ENCODE measurements at regions not wholly inside any gene's neighbourhood (a gene's known extent, or its start where the extent isn't known, plus 50 kb on each side); places are given as distances from the start of the nearest gene placed in this dataset.

- no peak for DNase-seq
- no peaks in the 10 kb centered on the region for H3K36me3 ChIP-seq (replicated peaks)
- no peak overlapping the region for H3K27ac ChIP-seq
- in situ Hi-C loops (cut with HindIII; ENCODE audit: low pct_ligation_motif_present, low sequenced_read_pairs) = no loop called here
- no peak overlapping the region for H3K4me3 ChIP-seq (ENCODE audit: low read depth, low read length)
- no peaks in the 10 kb centered on the region for H3K27me3 ChIP-seq (replicated peaks)
- TF ChIP-seq CTCF (IDR thresholded peaks at IDR 0.05; ENCODE audit: low read depth, low read length, missing control alignments) = no peak
Observed at GRCh38 chr1:185574139-185574875, 159.9 kb upstream of the HMCN1 start.

GRCh38 chr1:185573677-185574076 is 160.5 kb upstream of the HMCN1 start:
- Histone ChIP-seq H3K27me3 (replicated peaks) (no peaks in the 10 kb centered on the region), H3K27ac (no peak overlapping the region), H3K36me3 (replicated peaks) (no peaks in the 10 kb centered on the region), H3K4me3 (ENCODE audit: low read depth, low read length) (no peak overlapping the region)
- in situ Hi-C loops (cut with HindIII; ENCODE audit: low pct_ligation_motif_present, low sequenced_read_pairs) = no loop called here
- no peak for DNase-seq
- no peak for TF ChIP-seq CTCF (IDR thresholded peaks at IDR 0.05; ENCODE audit: low read depth, low read length, missing control alignments)

- TF ChIP-seq CTCF (IDR thresholded peaks at IDR 0.05; ENCODE audit: low read depth, low read length, missing control alignments) = no peak
- no peaks in the 10 kb centered on the region for H3K27me3 ChIP-seq (replicated peaks)
- H3K27ac ChIP-seq = no peak overlapping the region
- H3K4me3 ChIP-seq (ENCODE audit: low read depth, low read length) = no peak overlapping the region
- in situ Hi-C loops (cut with HindIII; ENCODE audit: low pct_ligation_motif_present, low sequenced_read_pairs) = no loop called here
- no peak for DNase-seq
- H3K36me3 ChIP-seq (replicated peaks) = no peaks in the 10 kb centered on the region
Observed at GRCh38 chr1:185573162-185573561, 161.0 kb upstream of the HMCN1 start.

- Histone ChIP-seq H3K27me3 (replicated peaks) (no peaks in the 10 kb centered on the region), H3K4me3 (ENCODE audit: low read depth, low read length) (no peak overlapping the region), H3K36me3 (replicated peaks) (no peaks in the 10 kb centered on the region), H3K27ac (no peak overlapping the region)
- DNase-seq = no peak
- TF ChIP-seq CTCF (IDR thresholded peaks at IDR 0.05; ENCODE audit: low read depth, low read length, missing control alignments) = no peak
- in situ Hi-C loops (cut with HindIII; ENCODE audit: low pct_ligation_motif_present, low sequenced_read_pairs) = no loop called here
Observed at GRCh38 chr1:185570962-185571361, 163.2 kb upstream of the HMCN1 start.

GRCh38 chr1:185568155-185569123 is 165.8 kb upstream of the HMCN1 start:
- no peak for TF ChIP-seq CTCF (IDR thresholded peaks at IDR 0.05; ENCODE audit: low read depth, low read length, missing control alignments)
- in situ Hi-C loops (cut with HindIII; ENCODE audit: low pct_ligation_motif_present, low sequenced_read_pairs) = no loop called here

More at GRCh38 chr1:185568155-185569123, 165.8 kb upstream of the HMCN1 start:
- H3K27me3 ChIP-seq (replicated peaks) = no peaks in the 10 kb centered on the region
- DNase-seq = no peak
- H3K36me3 ChIP-seq (replicated peaks) = no peaks in the 10 kb centered on the region
- H3K4me3 ChIP-seq (ENCODE audit: low read depth, low read length) = no peak overlapping the region
- H3K27ac ChIP-seq = no peak overlapping the region
